Activated CD4-positive, alpha-beta T cell treated with anti-CD3 and anti-CD28 coated beads for 36 hours (primary cell): ENCODE measurements at regions not wholly inside any gene's neighbourhood (a gene's known extent, or its start where the extent isn't known, plus 50 kb on each side); places are given as distances from the start of the nearest gene placed in this dataset.

Experiments
- ATAC-seq: fragments of 200-7000 bp; cut with Tn5 transposase; one replicate; pipeline ENCODE4 v1.10.0; 2021; ENCODE audit warnings: mild to moderate bottlenecking, moderate library complexity
- CTCF ChIA-PET: fragments of 350-600 bp; sonication (Branson Sonifier 250); formaldehyde crosslinking; loops from one replicate; lab custom pipeline; 2021; ENCODE audit warnings: antibody characterized with exemption; lab: Charles Lee
- POLR2A ChIA-PET: fragments of 350-600 bp; sonication (Branson Sonifier 250); formaldehyde crosslinking; loops from one replicate; lab custom pipeline; 2021; ENCODE audit warnings: antibody characterized with exemption, inconsistent platforms; lab: Charles Lee
- DNase-seq: peaks from one replicate; pipeline ENCODE4 v3.0.0-alpha.2; 2020
- H3K27ac Mint-ChIP-seq: one replicate; pipeline ENCODE4 v1.8.0; 2021; ENCODE audit warnings: mixed read lengths
- H3K27me3 Mint-ChIP-seq: one replicate; pipeline ENCODE4 v1.8.0; 2021; ENCODE audit warnings: mixed read lengths
- H3K36me3 Mint-ChIP-seq: one replicate; pipeline ENCODE4 v1.8.0; 2021; ENCODE audit warnings: low read depth, mixed read lengths
- H3K4me1 Mint-ChIP-seq: one replicate; pipeline ENCODE4 v1.8.0; 2021; ENCODE audit warnings: mixed read lengths
- H3K4me3 Mint-ChIP-seq: one replicate; pipeline ENCODE4 v1.8.0; 2021; ENCODE audit warnings: mild to moderate bottlenecking, moderate library complexity, mixed read lengths
- H3K9me3 Mint-ChIP-seq: one replicate; pipeline ENCODE4 v1.8.0; 2021; ENCODE audit warnings: low read depth, mixed read lengths
- intact Hi-C, 2 experiments: fragments of 100-400 bp; cut with DNase I in 1 of 2; cut with micrococcal nuclease in 1 of 2; formaldehyde crosslinking; loops; one replicate each; pipeline versions ENCODE4 v1.14.2 to v1.15.1; 2022 to 2024; cut with DNase I, micrococcal nuclease

DNA sequence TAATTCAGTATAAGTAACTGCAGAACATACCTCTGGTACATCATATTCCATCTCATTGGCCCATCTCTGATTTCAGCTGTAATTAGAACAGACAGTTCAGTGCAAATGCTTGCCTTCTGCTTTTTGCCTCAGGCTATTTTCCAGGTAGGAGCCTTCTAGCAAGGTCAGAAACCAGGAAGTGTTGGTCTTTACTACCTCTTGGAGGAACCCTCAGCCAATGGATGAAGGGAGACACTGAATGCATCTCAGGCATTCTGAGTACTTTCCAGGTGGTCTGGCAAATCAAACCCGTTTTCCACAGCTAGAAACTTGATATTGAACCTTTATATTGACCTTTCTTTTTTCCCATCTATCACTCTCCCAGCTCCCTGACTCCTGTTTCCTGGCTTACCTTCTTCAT lies 348.5 kb upstream of the SOX2 start:
- H3K27ac Mint-ChIP-seq, result no peak overlapping the region
- H3K4me3 Mint-ChIP-seq, result no peak overlapping the region
- H3K27me3 Mint-ChIP-seq, result no peaks in the 10 kb centered on the region
- H3K4me1 Mint-ChIP-seq, result no peaks in the 10 kb centered on the region
- no peaks in the 10 kb centered on the region for H3K36me3 Mint-ChIP-seq
- ATAC-seq (no peak), DNase-seq (no peak)
- ChIA-PET POLR2A (no interaction called here), CTCF (no interaction called here)
- intact Hi-C loops, result no loop called here
- H3K9me3 Mint-ChIP-seq, result peaks cover 5% of the 10 kb centered on the region

DNA sequence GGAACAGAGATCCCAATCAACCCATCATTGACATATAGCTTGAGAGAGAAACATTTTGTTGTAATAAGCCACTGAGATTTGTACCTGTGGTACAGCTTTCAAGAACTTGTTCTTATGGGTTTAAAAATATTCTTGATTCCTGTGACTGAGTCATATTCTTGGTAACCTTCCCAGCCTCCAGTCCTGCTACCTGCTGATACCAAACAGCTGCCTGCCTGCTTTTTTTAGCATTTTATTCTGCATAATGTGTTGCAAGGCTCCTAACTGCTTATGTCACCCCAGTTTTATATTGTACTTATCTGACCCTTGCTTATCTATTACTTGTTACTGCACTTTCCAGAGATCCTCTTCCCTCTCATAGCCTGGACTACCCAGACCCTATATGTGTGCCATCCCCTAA lies 349.3 kb upstream of the SOX2 start:
- CTCF ChIA-PET, result no interaction called here
- DNase-seq (no peak), ATAC-seq (no peak)
- H3K27me3 Mint-ChIP-seq, result no peaks in the 10 kb centered on the region
- H3K4me1 Mint-ChIP-seq, result no peaks in the 10 kb centered on the region
- POLR2A ChIA-PET, result no interaction called here
- intact Hi-C loops, result no loop called here
- H3K9me3 Mint-ChIP-seq, result peaks cover 5% of the 10 kb centered on the region
- no peaks in the 10 kb centered on the region for H3K36me3 Mint-ChIP-seq
- no peak overlapping the region for H3K4me3 Mint-ChIP-seq
- no peak overlapping the region for H3K27ac Mint-ChIP-seq

DNA sequence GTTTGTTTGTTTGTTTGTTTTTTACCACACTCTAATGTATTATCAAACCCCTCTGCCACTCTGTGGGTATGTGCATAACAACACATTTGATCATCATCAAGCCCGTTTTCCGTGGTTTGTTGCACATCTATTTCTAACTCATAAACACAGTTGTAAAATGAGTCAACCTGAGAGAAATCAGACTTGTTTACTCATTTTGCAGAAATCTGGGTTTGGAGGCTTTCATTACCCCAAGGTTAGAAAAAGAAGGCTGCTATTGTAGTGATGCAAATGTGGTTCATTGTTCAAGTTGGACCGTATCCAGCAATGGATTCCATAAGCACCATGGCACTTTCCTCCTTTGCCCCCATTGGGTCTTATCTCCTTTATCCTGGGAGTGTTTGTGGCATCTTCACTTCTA lies 353.2 kb upstream of the SOX2 start:
- H3K9me3 Mint-ChIP-seq, result peaks cover 5% of the 10 kb centered on the region
- H3K27me3 Mint-ChIP-seq, result no peaks in the 10 kb centered on the region
- no peak overlapping the region for H3K27ac Mint-ChIP-seq
- H3K4me3 Mint-ChIP-seq, result no peak overlapping the region
- ChIA-PET POLR2A (no interaction called here), CTCF (no interaction called here)
- DNase-seq (no peak), ATAC-seq (no peak)
- no peaks in the 10 kb centered on the region for H3K36me3 Mint-ChIP-seq
- intact Hi-C loops, result no loop called here
- no peaks in the 10 kb centered on the region for H3K4me1 Mint-ChIP-seq

DNA sequence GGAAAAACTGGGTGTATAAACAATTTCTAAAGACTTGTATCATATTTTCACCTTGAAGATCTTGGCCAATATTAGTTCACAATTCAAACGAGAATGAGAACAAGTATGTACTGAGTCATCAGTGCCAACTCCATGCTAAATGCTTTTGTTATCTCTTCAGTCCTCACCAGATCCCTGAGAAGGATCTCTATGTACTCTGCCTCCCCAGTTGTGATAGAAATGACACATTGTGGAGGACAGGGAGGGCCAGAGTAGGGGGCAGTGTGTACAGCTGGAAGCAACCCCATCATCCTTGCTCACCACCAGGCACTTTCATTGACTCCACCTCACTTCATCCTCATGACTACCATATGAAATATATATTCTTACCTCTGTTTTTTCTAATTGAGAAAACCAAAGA lies 353.7 kb upstream of the SOX2 start:
- Mint-ChIP-seq H3K4me3 (no peak overlapping the region), H3K4me1 (no peaks in the 10 kb centered on the region), H3K27me3 (no peaks in the 10 kb centered on the region), H3K27ac (no peak overlapping the region), H3K36me3 (no peaks in the 10 kb centered on the region), H3K9me3 (peaks cover 5% of the 10 kb centered on the region)
- CTCF ChIA-PET, result no interaction called here
- POLR2A ChIA-PET, result no interaction called here
- no peak for ATAC-seq
- intact Hi-C loops, result no loop called here
- no peak for DNase-seq

DNA sequence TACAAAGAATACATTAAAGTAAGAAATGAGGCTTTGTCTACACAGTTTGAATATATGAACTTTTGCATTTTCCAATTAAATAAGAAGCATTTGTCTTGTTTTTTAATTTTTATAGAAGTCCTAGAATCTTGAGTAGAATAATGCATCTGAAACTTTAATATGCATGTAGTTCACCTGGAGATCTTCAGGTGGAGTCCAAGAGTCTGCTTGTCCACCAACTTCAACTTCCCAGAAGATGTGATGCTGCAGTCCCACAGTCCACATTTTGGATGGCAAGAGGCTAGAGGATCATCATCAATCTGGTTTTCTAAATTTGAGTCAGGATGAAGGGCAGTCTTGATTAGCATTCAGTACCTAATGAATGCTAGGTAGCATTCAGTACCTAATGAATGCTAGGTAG lies 357.6 kb upstream of the SOX2 start:
- Mint-ChIP-seq H3K36me3 (no peaks in the 10 kb centered on the region), H3K27ac (no peak overlapping the region)

DNA sequence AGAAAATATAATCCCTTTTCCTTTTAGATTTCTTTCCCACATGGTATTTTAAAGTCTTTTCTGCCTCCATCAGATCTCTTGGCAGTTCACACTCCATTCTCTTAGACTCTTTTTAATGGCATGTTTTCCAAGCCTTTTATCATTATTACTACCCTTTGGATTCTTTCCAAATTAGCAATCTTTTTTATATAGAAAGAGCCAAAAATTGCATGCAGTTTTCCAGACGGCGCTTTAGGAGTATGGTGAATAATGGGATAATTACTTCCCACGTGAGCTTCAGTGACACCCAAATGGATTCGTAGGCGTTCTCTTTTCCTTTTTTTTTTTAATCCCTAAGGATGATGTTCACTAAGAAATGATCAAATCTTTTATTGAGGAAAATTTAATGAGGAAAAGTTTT lies 354.8 kb upstream of the DNAJC19 start:
- Mint-ChIP-seq H3K4me3 (no peak overlapping the region), H3K9me3 (no peaks in the 10 kb centered on the region), H3K4me1 (no peaks in the 10 kb centered on the region), H3K27ac (no peak overlapping the region), H3K27me3 (no peaks in the 10 kb centered on the region), H3K36me3 (no peaks in the 10 kb centered on the region)
- DNase-seq (no peak), ATAC-seq (no peak)
- CTCF ChIA-PET, result no interaction called here
- intact Hi-C loops, result no loop called here
- POLR2A ChIA-PET, result no interaction called here

More for the DNA sequence above, 357.6 kb upstream of the SOX2 start:
- intact Hi-C loops, result no loop called here
- DNase-seq (no peak), ATAC-seq (no peak)
- Mint-ChIP-seq H3K4me3 (no peak overlapping the region), H3K4me1 (no peaks in the 10 kb centered on the region), H3K27me3 (no peaks in the 10 kb centered on the region), H3K9me3 (no peaks in the 10 kb centered on the region)
- CTCF ChIA-PET, result interaction anchor here (0.5 kb wide), 1 partner anchor 39 kb away, joined by 3 read pairs; no protein-coding TSS in a partner anchor
- POLR2A ChIA-PET, result no interaction called here

DNA sequence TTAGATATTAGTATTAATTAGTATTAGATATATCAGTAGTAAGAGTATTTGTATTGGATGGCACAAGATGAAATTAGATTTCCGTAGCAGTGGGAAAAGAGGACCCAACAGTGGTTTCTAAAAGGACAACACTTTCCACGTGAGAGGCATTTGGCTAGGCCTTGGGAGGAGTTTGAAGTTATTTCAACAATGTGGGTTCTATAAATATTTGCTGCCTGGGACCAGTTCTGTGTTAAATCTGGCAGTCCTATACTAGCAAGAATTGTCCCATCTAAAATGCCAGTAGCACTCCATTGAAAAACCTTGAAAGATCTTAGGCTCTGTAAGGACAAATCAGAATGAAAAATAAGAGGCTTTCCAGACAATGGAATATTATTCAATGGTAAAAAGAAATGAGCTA lies 347.1 kb upstream of the DNAJC19 start:
- H3K27me3 Mint-ChIP-seq, result no peaks in the 10 kb centered on the region
- H3K27ac Mint-ChIP-seq, result no peak overlapping the region
- intact Hi-C loops, result no loop called here
- ChIA-PET CTCF (interaction anchor here (0.7 kb wide), 1 partner anchor 10 kb away, joined by 4 read pairs; no protein-coding TSS in a partner anchor), POLR2A (no interaction called here)
- no peak for ATAC-seq
- no peaks in the 10 kb centered on the region for H3K9me3 Mint-ChIP-seq
- H3K36me3 Mint-ChIP-seq, result no peaks in the 10 kb centered on the region
- no peak overlapping the region for H3K4me3 Mint-ChIP-seq
- no peaks in the 10 kb centered on the region for H3K4me1 Mint-ChIP-seq
- no peak for DNase-seq

DNA sequence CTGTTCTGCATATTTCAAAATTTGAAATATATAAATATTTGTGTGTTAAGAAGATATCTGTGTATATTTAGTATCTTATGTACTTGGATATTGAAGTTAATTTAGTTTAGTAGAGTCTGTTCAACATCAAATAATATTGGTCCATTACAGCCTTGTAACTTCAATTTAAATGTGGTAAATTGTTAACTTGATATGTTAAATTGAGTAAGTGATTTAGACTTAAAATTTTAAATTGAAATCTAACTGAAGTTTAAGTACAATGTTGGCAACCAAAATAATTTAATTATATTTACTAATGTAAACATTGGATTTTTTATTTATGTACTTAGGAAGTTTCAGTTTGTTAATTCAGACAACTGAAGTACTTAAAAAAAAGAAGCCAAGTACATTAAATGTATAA lies 343.9 kb upstream of the DNAJC19 start:
- ChIA-PET POLR2A (no interaction called here), CTCF (no interaction called here)
- no peak for DNase-seq
- no peak for ATAC-seq
- intact Hi-C loops, result no loop called here
- H3K4me3 Mint-ChIP-seq, result no peak overlapping the region
- no peaks in the 10 kb centered on the region for H3K4me1 Mint-ChIP-seq
- no peaks in the 10 kb centered on the region for H3K9me3 Mint-ChIP-seq
- no peak overlapping the region for H3K27ac Mint-ChIP-seq
- no peaks in the 10 kb centered on the region for H3K36me3 Mint-ChIP-seq
- no peaks in the 10 kb centered on the region for H3K27me3 Mint-ChIP-seq

DNA sequence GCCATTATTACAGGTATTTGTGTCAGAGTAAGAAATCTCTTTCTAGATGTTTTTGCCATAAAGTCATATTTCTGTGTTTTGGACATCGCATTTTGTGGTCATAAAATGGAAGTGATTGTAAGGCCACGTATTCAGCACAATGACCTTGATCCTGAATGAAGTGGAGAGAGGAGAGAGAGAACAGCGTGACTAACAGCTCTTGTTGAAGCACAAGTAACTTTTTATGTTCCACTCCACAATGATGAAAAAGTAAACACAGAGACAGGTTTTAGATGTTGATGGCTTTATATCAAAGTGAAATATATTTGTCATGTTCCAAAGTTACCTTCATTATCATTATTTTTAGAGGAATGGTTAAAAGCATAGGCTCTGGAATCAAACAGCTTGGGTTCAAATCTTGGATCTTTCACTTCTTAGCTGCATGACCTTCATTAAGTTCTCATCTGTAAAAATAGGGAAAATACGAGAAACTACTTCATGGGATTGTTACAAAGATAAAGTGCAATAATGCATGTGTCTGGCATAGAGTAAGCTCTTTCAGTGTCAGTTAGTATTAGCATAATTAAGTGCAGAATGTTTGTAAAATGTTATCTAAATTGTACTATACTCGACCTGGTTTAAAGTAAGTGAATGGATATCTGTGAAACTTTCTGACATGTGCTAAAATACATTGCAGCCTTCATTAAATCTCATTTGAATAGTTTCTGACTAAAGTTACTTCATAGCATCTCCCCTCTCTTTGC lies 341.5 kb upstream of the DNAJC19 start:
- Mint-ChIP-seq H3K36me3 (no peaks in the 10 kb centered on the region), H3K27me3 (peaks cover 3% of the 10 kb centered on the region), H3K9me3 (no peaks in the 10 kb centered on the region), H3K27ac (no peak overlapping the region), H3K4me3 (no peak overlapping the region), H3K4me1 (no peaks in the 10 kb centered on the region)
- ChIA-PET POLR2A (no interaction called here), CTCF (interaction anchor here (0.5 to 0.7 kb wide), 2 partner anchors 316 to 1046 kb away, joined by 3 to 4 read pairs; no protein-coding TSS in a partner anchor)
- ATAC-seq, result no peak
- intact Hi-C loops, result no loop called here
- no peak for DNase-seq

DNA sequence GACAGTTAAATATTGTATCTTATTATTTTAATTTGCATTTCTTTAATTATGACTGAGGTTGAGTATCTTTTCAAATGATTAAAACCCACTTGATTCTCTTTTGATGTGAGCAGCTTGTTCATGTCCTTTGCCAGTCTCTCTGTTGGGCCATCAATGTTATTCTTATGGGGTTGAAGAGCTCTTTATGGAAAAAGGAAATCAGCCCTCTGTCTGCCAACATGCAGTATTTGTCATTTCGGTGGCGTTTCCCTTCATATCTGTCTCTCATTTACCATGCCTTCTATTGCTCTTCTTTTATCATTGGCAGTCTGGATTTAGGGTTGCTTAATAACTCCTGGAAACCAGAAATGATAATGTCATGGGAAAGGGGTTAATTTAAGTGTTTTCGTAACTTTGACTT lies 340.7 kb upstream of the DNAJC19 start:
- CTCF ChIA-PET, result no interaction called here
- H3K9me3 Mint-ChIP-seq, result no peaks in the 10 kb centered on the region
- POLR2A ChIA-PET, result no interaction called here
- peaks cover 3% of the 10 kb centered on the region for H3K27me3 Mint-ChIP-seq
- no peaks in the 10 kb centered on the region for H3K4me1 Mint-ChIP-seq
- no peak overlapping the region for H3K27ac Mint-ChIP-seq
- no peaks in the 10 kb centered on the region for H3K36me3 Mint-ChIP-seq
- ATAC-seq (no peak), DNase-seq (no peak)
- intact Hi-C loops, result no loop called here
- no peak overlapping the region for H3K4me3 Mint-ChIP-seq

DNA sequence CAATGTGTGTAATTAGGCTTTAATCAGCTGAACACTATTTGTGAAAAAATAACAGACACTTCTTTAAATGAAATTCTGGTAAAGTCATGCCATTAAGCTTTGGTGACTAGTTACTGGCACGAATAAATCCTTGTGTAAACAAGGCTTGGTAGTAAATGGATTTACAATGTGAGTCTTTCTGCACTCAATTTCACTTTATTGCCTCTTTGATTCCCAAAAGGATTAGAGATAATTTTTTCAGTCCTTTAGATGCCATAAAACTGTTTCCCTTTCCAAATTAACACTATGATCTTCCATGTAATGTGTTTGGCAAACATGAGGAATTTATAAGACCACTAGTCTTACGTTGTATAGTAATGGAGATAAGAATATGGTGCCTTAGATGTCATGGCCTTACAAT lies 339.5 kb upstream of the DNAJC19 start:
- ChIA-PET CTCF (no interaction called here), POLR2A (no interaction called here)
- Mint-ChIP-seq H3K4me1 (no peaks in the 10 kb centered on the region), H3K27me3 (peaks cover 3% of the 10 kb centered on the region), H3K36me3 (no peaks in the 10 kb centered on the region), H3K27ac (no peak overlapping the region), H3K4me3 (no peak overlapping the region), H3K9me3 (no peaks in the 10 kb centered on the region)
- intact Hi-C loops, result loop anchor here in 1 of 2 experiments (5.0 kb wide), 1 partner anchor 373 kb away; no protein-coding TSS in a partner anchor
- no peak for ATAC-seq
- no peak for DNase-seq

DNA sequence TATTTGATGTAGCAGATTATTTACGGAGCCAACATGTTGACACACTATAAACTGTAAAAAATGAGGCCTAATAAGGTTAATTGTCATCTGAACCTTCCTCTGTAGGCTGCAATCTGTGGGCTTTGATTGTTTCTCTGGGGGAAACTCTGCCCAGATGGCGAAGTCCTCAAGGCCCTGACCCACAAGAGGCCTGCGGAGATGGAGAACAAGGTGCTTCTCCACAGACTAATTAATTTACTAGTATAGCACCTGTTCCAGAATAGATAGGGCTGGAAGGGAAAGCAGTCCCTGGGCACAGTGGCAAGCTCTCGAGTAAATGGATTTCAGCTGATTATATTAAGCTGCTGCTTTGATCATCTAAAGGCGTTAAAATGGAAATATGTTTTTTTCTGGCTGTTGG lies 338.8 kb upstream of the DNAJC19 start:
- DNase-seq, result no peak
- Mint-ChIP-seq H3K4me3 (no peak overlapping the region), H3K9me3 (no peaks in the 10 kb centered on the region), H3K36me3 (no peaks in the 10 kb centered on the region), H3K27me3 (peaks cover 3% of the 10 kb centered on the region), H3K27ac (no peak overlapping the region), H3K4me1 (no peaks in the 10 kb centered on the region)
- POLR2A ChIA-PET, result no interaction called here
- intact Hi-C loops, result loop anchor here in 1 of 2 experiments (5.0 kb wide), 1 partner anchor 374 kb away; no protein-coding TSS in a partner anchor
- ATAC-seq, result no peak
- CTCF ChIA-PET, result no interaction called here
